Activated CD4-positive, CD25-positive, alpha-beta regulatory T cell treated with anti-CD3 and anti-CD28 coated beads, Interleukin-2, amount 50 U/mL, for 16 hours (primary cell): ENCODE measurements at regions not wholly inside any gene's neighbourhood (a gene's known extent, or its start where the extent isn't known, plus 50 kb on each side); places are given as distances from the start of the nearest gene placed in this dataset.
"Not testable (repeated sequence)": the region's sequence is repeated elsewhere in the genome, so short reads cannot be mapped to it uniquely, and the experiment has no call there.

Experiments
- DNase-seq: peaks from one replicate; pipeline ENCODE4 v3.0.0-alpha.2; 2020; ENCODE audit warnings: low read depth, low spot score

- peak; percentile 68 for DNase-seq
Measured at GRCh38 chr17:30731210-30732132, 93.0 kb downstream of the CRLF3 start.

- not testable (repeated sequence) for DNase-seq
Measured at GRCh38 chr17:30730837-30731209, 93.7 kb downstream of the CRLF3 start.

- not testable (repeated sequence) for DNase-seq
Measured at GRCh38 chr17:30730171-30730836, 94.2 kb downstream of the CRLF3 start.

GRCh38 chr17:30729471-30730170, 94.9 kb downstream of the CRLF3 start:
- not testable (repeated sequence) for DNase-seq

GRCh38 chr17:30727517-30727916, 97.0 kb downstream of the CRLF3 start:
- DNase-seq = not testable (repeated sequence)

GRCh38 chr17:30726734-30727133, 97.8 kb downstream of the CRLF3 start:
- not testable (repeated sequence) for DNase-seq

- DNase-seq = not testable (repeated sequence)
Measured at GRCh38 chr17:30726310-30726709, 98.2 kb downstream of the CRLF3 start.

- DNase-seq = not testable (repeated sequence)
Measured at GRCh38 chr17:30724034-30724650, 100.3 kb downstream of the CRLF3 start.

- not testable (repeated sequence) for DNase-seq
Measured at GRCh38 chr17:30722114-30722780, 102.2 kb downstream of the CRLF3 start.

- not testable (repeated sequence) for DNase-seq
Measured at GRCh38 chr17:30720971-30721370, 103.5 kb downstream of the CRLF3 start.

- DNase-seq = no peak
Measured at GRCh38 chr17:30720013-30720471, 104.5 kb downstream of the CRLF3 start.

- peak; percentile 62 for DNase-seq
Measured at GRCh38 chr17:30719131-30719973, 105.1 kb downstream of the CRLF3 start.

GRCh38 chr17:30718691-30719090, 105.8 kb downstream of the CRLF3 start:
- DNase-seq = not testable (repeated sequence)

GRCh38 chr17:30718099-30718447, 106.4 kb downstream of the CRLF3 start:
- DNase-seq = not testable (repeated sequence)

- no peak for DNase-seq
Measured at GRCh38 chr17:30717291-30718098, 107.0 kb downstream of the CRLF3 start.

- DNase-seq = no peak
Measured at GRCh38 chr17:30716461-30717290, 107.8 kb downstream of the CRLF3 start.

GRCh38 chr17:30714825-30715622, 109.5 kb downstream of the CRLF3 start:
- not testable (repeated sequence) for DNase-seq
